Epithelial cell of proximal tubule (primary cell): ENCODE measurements at regions not wholly inside any gene's neighbourhood (a gene's known extent, or its start where the extent isn't known, plus 50 kb on each side); places are given as distances from the start of the nearest gene placed in this dataset.

Experiments
- DNase-seq: peaks from one replicate; pipeline ENCODE4 v3.0.0-alpha.2; 2011; ENCODE audit warnings: low read depth
- H3K4me3 ChIP-seq: 2 replicates; pipeline ENCODE4 v1.5.1; 2011; ENCODE audit warnings: low read depth, mild to moderate bottlenecking, low read length
- CTCF ChIP-seq: conservative IDR thresholded peaks from 2 replicates; pipeline ENCODE4 v1.5.1; 2012; ENCODE audit warnings: low read depth, mild to moderate bottlenecking, low read length

- no peak for DNase-seq
- no peak for TF ChIP-seq CTCF
These were observed 64.4 kb upstream of the HRH1 start for GRCh38 chr3:11089931-11090330.

GRCh38 chr3:11090551-11090950 is 63.7 kb upstream of the HRH1 start:
- no peak for TF ChIP-seq CTCF
- no peak for DNase-seq
- no peak overlapping the region for H3K4me3 ChIP-seq

More at GRCh38 chr3:11089931-11090330, 64.4 kb upstream of the HRH1 start:
- no peak overlapping the region for H3K4me3 ChIP-seq

- DNase-seq, result no peak
- H3K4me3 ChIP-seq, result no peak overlapping the region
- TF ChIP-seq CTCF, result no peak
These were observed 63.2 kb upstream of the HRH1 start for GRCh38 chr3:11091088-11091590.

GRCh38 chr3:11091791-11092190 is 62.5 kb upstream of the HRH1 start:
- no peak for TF ChIP-seq CTCF

GRCh38 chr3:11093823-11094340 is 60.4 kb upstream of the HRH1 start:
- H3K4me3 ChIP-seq, result no peak overlapping the region
- TF ChIP-seq CTCF, result no peak
- no peak for DNase-seq

More at GRCh38 chr3:11091791-11092190, 62.5 kb upstream of the HRH1 start:
- H3K4me3 ChIP-seq, result no peak overlapping the region
- no peak for DNase-seq

GRCh38 chr3:11095932-11096265 is 58.4 kb upstream of the HRH1 start:
- TF ChIP-seq CTCF, result peak; percentile 61
- DNase-seq, result peak; percentile 16
- peak overlapping the region; percentile 37 for H3K4me3 ChIP-seq
